ENCODE measurements at regions not wholly inside any gene's neighbourhood (a gene's known extent, or its start where the extent isn't known, plus 50 kb on each side); places are given as distances from the start of the nearest gene placed in this dataset.

DNA sequence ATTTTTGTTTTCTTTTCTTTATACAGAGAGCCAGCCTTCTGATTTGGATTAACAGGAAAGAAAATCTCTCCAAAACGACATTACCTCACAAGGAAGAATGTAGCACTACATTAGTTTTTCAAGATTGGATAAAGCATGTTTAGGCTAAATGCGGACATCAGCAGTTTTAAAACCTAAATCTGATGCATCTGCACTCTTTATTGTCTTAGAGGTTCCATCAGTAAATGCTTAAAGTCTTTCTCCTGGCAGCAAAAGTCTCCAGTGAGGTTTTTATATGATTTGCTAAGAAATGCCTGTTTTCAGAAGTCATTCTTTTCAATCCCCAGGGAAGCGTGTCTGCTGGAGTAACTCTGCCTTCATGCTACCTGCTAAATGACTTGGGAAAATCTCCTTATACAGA lies 912.9 kb upstream of the INTU start:
- no peaks in the 10 kb centered on the region for H3K36me3 ChIP-seq (ENCODE audit: insufficient read depth, low read length)
- H2AFZ ChIP-seq (ENCODE audit: low read depth, low read length): no peak overlapping the region
- H3K9ac ChIP-seq (ENCODE audit: low read depth, low read length): no peak overlapping the region
- H3K4me3 ChIP-seq (ENCODE audit: low read depth in 1 of 2, low read length in 2 of 2): no peak overlapping the region
- DNase-seq (no peak), ATAC-seq (ENCODE audit: insufficient read depth, low read depth) (no peak)
- no peak for TF ChIP-seq EZH2 (IDR thresholded peaks at IDR 0.05; ENCODE audit: borderline replicate concordance, low read depth, low read length, severe bottlenecking)
- TF ChIP-seq, protein P1, sequence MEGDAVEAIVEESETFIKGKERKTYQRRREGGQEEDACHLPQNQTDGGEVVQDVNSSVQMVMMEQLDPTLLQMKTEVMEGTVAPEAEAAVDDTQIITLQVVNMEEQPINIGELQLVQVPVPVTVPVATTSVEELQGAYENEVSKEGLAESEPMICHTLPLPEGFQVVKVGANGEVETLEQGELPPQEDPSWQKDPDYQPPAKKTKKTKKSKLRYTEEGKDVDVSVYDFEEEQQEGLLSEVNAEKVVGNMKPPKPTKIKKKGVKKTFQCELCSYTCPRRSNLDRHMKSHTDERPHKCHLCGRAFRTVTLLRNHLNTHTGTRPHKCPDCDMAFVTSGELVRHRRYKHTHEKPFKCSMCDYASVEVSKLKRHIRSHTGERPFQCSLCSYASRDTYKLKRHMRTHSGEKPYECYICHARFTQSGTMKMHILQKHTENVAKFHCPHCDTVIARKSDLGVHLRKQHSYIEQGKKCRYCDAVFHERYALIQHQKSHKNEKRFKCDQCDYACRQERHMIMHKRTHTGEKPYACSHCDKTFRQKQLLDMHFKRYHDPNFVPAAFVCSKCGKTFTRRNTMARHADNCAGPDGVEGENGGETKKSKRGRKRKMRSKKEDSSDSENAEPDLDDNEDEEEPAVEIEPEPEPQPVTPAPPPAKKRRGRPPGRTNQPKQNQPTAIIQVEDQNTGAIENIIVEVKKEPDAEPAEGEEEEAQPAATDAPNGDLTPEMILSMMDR (IDR thresholded peaks at IDR 0.05; ENCODE audit: borderline replicate concordance, extremely low read depth, low read length, poor library complexity, severe bottlenecking): no peak
- H3K4me1 ChIP-seq (ENCODE audit: insufficient read depth, low read length): no peaks in the 10 kb centered on the region
- H3K4me2 ChIP-seq (ENCODE audit: insufficient read depth, low read length): no peak overlapping the region
- H3K27ac ChIP-seq (ENCODE audit: low read length): no peak overlapping the region
- no peaks in the 10 kb centered on the region for H4K20me1 ChIP-seq (ENCODE audit: insufficient read depth, low read length)
- H3K27me3 ChIP-seq (ENCODE audit: insufficient read depth, low read length, poor library complexity): no peaks in the 10 kb centered on the region
- no peaks in the 10 kb centered on the region for H3K9me3 ChIP-seq (ENCODE audit: insufficient read depth, low read length, severe bottlenecking)
- H3K79me2 ChIP-seq (ENCODE audit: insufficient read depth, low read length): no peaks in the 10 kb centered on the region

DNA sequence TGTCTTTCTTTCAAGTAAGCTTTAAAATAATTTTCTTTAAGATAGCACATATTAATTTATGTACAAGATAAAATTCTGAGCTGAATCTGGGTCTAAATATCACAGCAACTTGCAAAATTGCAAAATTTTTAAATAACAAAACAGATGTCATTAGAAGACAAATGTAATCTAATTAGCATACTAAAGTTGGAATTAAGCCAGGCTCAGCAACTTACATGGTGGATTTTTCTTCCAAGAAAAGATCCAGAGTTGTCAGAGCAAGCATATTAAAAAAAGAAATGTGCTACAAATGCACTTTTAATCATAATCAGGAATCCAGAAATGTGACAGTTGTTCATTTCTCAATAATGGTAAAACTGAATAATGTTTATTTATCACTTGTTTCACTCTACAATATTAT lies 906.9 kb upstream of the INTU start:
- Histone ChIP-seq H3K4me2 (ENCODE audit: insufficient read depth, low read length) (no peak overlapping the region), H3K79me2 (ENCODE audit: insufficient read depth, low read length) (no peaks in the 10 kb centered on the region), H3K27ac (ENCODE audit: low read length) (no peak overlapping the region), H2AFZ (ENCODE audit: low read depth, low read length) (no peak overlapping the region), H3K9ac (ENCODE audit: low read depth, low read length) (no peak overlapping the region), H3K4me1 (ENCODE audit: insufficient read depth, low read length) (no peaks in the 10 kb centered on the region), H3K4me3 (ENCODE audit: low read depth in 1 of 2, low read length in 2 of 2) (no peak overlapping the region), H3K9me3 (ENCODE audit: insufficient read depth, low read length, severe bottlenecking) (no peaks in the 10 kb centered on the region), H3K27me3 (ENCODE audit: insufficient read depth, low read length, poor library complexity) (no peaks in the 10 kb centered on the region), H4K20me1 (ENCODE audit: insufficient read depth, low read length) (no peaks in the 10 kb centered on the region), H3K36me3 (ENCODE audit: insufficient read depth, low read length) (no peaks in the 10 kb centered on the region)
- ATAC-seq (ENCODE audit: insufficient read depth, low read depth) (no peak), DNase-seq (no peak)
- TF ChIP-seq, protein P1 (IDR thresholded peaks at IDR 0.05; ENCODE audit: borderline replicate concordance, extremely low read depth, low read length, poor library complexity, severe bottlenecking): no peak

DNA sequence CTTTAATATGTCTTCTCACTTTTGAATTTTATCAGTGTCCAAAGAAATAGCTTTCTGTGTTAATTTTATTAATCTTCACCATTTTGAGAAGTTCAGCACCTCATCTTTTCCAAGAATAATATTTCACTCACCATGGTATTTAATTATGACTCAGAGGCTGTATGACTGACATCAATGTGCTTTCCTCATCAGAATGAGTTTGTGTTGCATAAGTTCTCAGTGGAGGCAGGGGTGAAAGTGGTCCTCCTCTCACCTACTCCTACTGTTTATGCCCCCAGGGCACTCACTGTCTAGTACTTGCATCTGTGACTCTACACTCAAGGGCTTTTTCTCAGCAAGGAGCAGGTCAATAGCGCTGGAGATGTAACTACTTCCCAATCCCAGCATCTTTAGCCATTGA lies 905.3 kb upstream of the INTU start:
- Histone ChIP-seq H3K27ac (ENCODE audit: low read length) (no peak overlapping the region), H2AFZ (ENCODE audit: low read depth, low read length) (no peak overlapping the region), H3K9me3 (ENCODE audit: insufficient read depth, low read length, severe bottlenecking) (no peaks in the 10 kb centered on the region), H3K79me2 (ENCODE audit: insufficient read depth, low read length) (no peaks in the 10 kb centered on the region), H4K20me1 (ENCODE audit: insufficient read depth, low read length) (no peaks in the 10 kb centered on the region), H3K4me2 (ENCODE audit: insufficient read depth, low read length) (no peak overlapping the region), H3K4me1 (ENCODE audit: insufficient read depth, low read length) (no peaks in the 10 kb centered on the region), H3K9ac (ENCODE audit: low read depth, low read length) (no peak overlapping the region), H3K36me3 (ENCODE audit: insufficient read depth, low read length) (no peaks in the 10 kb centered on the region), H3K4me3 (ENCODE audit: low read depth in 1 of 2, low read length in 2 of 2) (no peak overlapping the region), H3K27me3 (ENCODE audit: insufficient read depth, low read length, poor library complexity) (no peaks in the 10 kb centered on the region)
- no peak for ATAC-seq (ENCODE audit: insufficient read depth, low read depth)
- TF ChIP-seq, protein P1 (IDR thresholded peaks at IDR 0.05; ENCODE audit: borderline replicate concordance, extremely low read depth, low read length, poor library complexity, severe bottlenecking): no peak
- TF ChIP-seq EZH2 (IDR thresholded peaks at IDR 0.05; ENCODE audit: borderline replicate concordance, low read depth, low read length, severe bottlenecking): no peak
- DNase-seq: no peak

DNA sequence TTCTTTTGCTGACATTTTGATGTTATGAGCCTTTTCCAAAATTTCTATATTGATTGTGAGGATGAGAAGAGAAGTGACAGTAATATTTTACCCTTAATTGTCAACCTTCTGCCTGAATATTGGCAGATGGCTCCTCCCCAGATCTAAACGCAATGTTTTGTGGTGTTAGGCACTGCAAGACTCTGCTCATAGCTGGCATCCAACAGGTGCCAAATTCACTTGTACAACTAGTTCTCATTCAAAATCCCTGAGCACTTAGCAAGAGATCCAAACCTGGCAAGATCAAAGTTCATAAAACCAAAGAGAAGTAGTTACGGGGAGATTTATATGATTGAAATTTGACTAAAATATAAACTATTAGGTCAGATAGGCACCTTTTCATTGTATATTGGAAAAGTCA lies 901.7 kb upstream of the INTU start:
- no peak overlapping the region for H3K27ac ChIP-seq (ENCODE audit: low read length)
- ATAC-seq (ENCODE audit: insufficient read depth, low read depth) (no peak), DNase-seq (no peak)
- TF ChIP-seq EZH2 (IDR thresholded peaks at IDR 0.05; ENCODE audit: borderline replicate concordance, low read depth, low read length, severe bottlenecking): no peak
- TF ChIP-seq, protein P1 (IDR thresholded peaks at IDR 0.05; ENCODE audit: borderline replicate concordance, extremely low read depth, low read length, poor library complexity, severe bottlenecking): no peak
- H3K4me2 ChIP-seq (ENCODE audit: insufficient read depth, low read length): no peak overlapping the region
- H3K9ac ChIP-seq (ENCODE audit: low read depth, low read length): no peak overlapping the region
- H3K36me3 ChIP-seq (ENCODE audit: insufficient read depth, low read length): no peaks in the 10 kb centered on the region
- no peaks in the 10 kb centered on the region for H3K4me1 ChIP-seq (ENCODE audit: insufficient read depth, low read length)
- no peaks in the 10 kb centered on the region for H3K79me2 ChIP-seq (ENCODE audit: insufficient read depth, low read length)
- H3K4me3 ChIP-seq (ENCODE audit: low read depth in 1 of 2, low read length in 2 of 2): no peak overlapping the region
- no peaks in the 10 kb centered on the region for H3K27me3 ChIP-seq (ENCODE audit: insufficient read depth, low read length, poor library complexity)
- H2AFZ ChIP-seq (ENCODE audit: low read depth, low read length): no peak overlapping the region
- no peaks in the 10 kb centered on the region for H3K9me3 ChIP-seq (ENCODE audit: insufficient read depth, low read length, severe bottlenecking)
- no peaks in the 10 kb centered on the region for H4K20me1 ChIP-seq (ENCODE audit: insufficient read depth, low read length)
